ENCODE measurements at regions not wholly inside any gene's neighbourhood (a gene's known extent, or its start where the extent isn't known, plus 50 kb on each side); places are given as distances from the start of the nearest gene placed in this dataset.
A peak's percentile ranks its signal among the peaks of the same experiment; 100 is the strongest.
"Not testable (repeated sequence)": the region's sequence is repeated elsewhere in the genome, so short reads cannot be mapped to it uniquely, and the experiment has no call there.

- not testable (repeated sequence) for DNase-seq (ENCODE audit: low read depth)
Observed at GRCh38 chr13:76659074-76659473, 227.1 kb downstream of the KCTD12 start.

DNA sequence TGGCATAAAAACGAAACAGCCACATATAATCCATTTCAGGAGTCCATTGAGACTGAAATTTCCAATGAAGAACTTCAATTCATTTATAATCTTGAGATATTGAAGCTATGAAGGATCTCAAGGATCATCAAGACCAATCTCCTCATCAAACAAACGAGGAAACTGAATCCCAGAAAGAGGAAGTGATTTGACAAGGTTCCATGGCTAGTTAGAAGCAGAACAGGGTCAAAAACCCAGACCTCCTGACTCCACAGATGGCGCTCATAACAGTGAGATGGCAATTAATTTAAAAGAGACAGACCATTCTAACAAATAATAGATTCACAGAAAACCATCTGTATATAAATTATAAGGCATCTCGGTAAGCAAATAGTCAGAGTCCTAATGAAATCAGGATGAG lies 229.7 kb downstream of the KCTD12 start:
- no peak for DNase-seq (ENCODE audit: low read depth)

DNA sequence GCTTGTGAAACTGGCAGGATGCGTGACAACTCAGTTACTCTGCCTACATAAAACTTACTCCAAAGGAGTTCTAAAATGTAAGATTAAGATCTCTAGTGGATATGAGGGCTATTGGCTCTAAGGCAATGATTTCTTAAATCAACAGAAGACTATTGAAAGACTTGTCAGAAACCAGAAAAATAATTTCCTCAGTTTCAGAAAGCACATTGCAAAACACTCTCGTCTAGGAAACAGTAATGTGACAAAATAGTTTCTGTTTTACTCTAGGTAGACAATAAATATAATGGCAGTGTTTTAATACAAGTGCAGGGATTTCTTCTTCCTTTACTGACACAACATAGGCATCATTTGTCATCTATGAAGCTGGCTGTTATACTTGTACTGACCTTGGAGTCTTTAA lies 230.1 kb downstream of the KCTD12 start:
- no peak for DNase-seq (ENCODE audit: low read depth)

GRCh38 chr13:76654263-76654662 lies 231.9 kb downstream of the KCTD12 start:
- no peak for DNase-seq (ENCODE audit: low read depth)

GRCh38 chr13:76651286-76651685 lies 234.9 kb downstream of the KCTD12 start:
- no peak for DNase-seq (ENCODE audit: low read depth)

- no peak for DNase-seq (ENCODE audit: low read depth)
Observed at GRCh38 chr13:76647550-76647949, 238.7 kb downstream of the KCTD12 start.

GRCh38 chr13:76646946-76647345 lies 239.3 kb downstream of the KCTD12 start:
- DNase-seq (ENCODE audit: low read depth) = no peak

GRCh38 chr13:76645632-76646031 lies 240.6 kb downstream of the KCTD12 start:
- no peak for DNase-seq (ENCODE audit: low read depth)

DNA sequence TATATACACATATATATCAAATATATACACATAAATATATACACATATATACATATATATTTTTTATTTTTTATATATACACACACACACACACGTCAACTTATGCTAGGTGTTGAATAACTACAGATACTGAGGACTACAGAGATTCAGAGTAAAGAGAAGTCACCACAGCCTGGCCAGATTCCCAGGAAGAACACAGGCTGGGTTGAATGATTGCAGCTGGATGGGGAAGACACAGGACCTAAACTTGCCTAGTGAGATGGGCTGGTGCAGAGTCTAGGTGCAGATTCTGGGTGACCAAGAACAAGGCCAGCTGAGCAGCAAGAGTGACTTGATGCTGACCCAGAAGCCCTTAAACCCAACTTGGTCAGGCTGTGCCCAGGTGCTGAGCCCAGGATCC lies 241.3 kb downstream of the KCTD12 start:
- DNase-seq (ENCODE audit: low read depth) = no peak

- no peak for DNase-seq (ENCODE audit: low read depth)
Observed at GRCh38 chr13:76643596-76643995, 242.6 kb downstream of the KCTD12 start.

DNA sequence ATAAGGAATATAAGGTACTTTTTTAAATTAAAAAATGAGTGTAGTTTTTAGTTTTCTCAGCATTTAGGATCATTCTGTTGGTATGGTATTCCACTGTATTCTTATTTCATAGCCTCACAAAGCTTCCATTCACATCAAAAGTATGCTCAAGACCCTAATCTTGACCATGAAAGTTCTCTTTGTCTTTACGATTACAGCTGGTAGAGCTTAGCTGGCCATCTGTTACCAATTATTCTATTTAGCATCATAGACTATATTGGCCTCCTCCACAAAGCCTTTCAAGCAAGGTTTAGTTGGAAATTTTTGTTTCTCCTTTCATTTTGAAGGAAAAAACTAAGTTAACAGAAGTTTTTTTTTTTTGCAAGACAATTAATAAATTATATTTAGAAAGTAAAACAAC lies 245.1 kb downstream of the KCTD12 start:
- no peak for DNase-seq (ENCODE audit: low read depth)

- no peak for DNase-seq (ENCODE audit: low read depth)
Observed at GRCh38 chr13:76638882-76639281, 247.3 kb downstream of the KCTD12 start.

DNA sequence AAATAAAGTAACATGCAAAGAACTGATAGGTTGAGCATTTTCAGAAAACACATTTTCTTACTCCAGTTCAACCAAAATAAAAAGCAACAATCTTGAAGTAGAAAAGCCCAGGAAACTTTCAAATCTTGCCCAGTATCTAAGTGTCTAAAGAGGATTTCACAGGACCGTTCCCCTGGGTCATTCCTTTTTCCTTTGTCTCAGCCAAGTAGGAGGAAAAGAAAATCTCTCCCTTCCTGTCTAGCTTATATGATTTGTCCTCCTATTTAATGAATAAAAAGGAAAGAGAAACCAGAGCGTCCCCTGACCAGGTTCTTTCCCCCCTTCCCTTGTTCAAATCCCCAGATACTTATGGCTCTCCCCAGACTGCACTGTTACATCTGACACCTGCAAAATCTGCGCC lies 248.0 kb downstream of the KCTD12 start:
- DNase-seq (ENCODE audit: low read depth) = no peak

- no peak for DNase-seq (ENCODE audit: low read depth)
Observed at GRCh38 chr13:76637641-76638141, 248.5 kb downstream of the KCTD12 start.

DNA sequence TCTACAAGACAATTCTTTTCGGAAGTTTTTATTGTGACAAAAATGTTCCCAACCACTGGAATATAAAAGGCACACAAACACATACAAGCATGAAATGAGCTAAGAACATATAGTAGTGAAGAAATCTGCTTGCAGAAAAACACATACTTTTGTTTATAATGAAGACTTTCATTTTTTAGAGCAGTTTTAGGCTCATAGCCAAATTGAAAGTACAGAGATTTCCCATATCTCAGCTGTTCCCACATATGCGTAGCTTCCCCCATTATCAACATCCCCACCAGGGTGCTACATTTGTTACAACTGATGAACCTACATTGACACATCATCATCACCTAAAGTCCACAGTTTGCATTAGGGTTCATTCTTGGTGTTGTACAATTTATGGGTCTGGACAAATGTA lies 249.4 kb downstream of the KCTD12 start:
- no peak for DNase-seq (ENCODE audit: low read depth)

- DNase-seq (ENCODE audit: low read depth) = no peak
Observed at GRCh38 chr13:76635232-76636230, 250.7 kb downstream of the KCTD12 start.

GRCh38 chr13:76634431-76635191 lies 251.6 kb downstream of the KCTD12 start:
- no peak for DNase-seq (ENCODE audit: low read depth)

DNA sequence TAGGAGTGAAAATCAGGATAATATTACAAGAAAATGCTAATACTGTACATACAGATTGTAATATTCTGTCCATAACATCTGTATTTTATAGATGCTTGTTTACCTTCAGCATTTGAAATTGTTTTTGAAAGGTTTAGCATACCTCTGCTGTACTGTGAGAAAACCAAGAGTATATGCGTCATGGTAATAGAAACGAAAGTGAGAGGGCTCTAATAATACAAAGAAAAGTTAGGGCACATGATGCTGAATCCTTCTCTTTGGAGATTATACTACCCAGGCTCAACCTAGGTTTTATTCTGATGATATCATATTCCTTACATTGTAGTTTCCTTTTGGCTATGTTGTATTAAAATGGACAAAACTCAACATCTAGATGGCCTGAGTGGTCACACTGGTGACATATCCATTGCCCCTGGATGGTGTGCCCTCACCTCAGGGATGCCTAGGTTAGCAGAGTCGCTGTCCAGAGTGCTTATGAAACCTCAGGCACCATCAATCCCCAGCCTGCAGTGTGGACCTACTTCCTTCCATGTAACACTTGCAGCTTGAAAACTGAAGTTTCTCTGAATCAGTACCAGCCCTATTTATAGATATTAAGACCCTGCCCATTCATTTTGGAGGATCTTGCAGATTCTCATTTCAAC lies 253.7 kb downstream of the KCTD12 start:
- DNase-seq (ENCODE audit: low read depth) = peak; percentile 15

DNA sequence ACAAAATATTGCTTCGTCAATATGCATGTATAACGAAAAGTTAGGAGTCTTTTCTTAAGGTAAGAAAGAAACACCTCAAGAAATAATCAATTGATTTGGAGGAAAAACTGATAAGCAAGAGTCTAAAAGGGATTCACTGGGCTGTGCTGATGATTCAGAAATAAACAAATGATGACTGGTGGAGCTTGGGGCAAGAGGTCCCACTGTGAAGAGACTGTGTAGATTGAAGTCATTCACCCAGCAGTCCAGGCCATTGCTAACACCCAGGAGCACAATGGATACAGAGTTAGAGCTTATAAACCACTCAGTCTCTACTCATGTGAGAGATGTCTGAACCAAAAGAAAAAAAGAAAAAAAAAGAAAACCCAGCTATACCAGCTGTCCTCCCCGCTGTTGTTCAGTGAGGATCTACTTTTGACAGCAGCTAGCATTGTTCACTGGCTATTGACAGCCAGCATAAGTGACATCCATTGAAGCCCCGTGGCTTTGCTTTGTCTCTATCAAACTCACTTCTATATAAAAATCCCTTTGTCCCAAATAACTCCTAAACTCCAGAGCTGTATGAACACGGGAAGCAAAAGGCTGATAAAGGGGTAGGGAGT lies 255.5 kb downstream of the KCTD12 start:
- DNase-seq (ENCODE audit: low read depth) = no peak

GRCh38 chr13:76622315-76623040 lies 263.7 kb downstream of the KCTD12 start:
- no peak for DNase-seq (ENCODE audit: low read depth)

- no peak for DNase-seq (ENCODE audit: low read depth)
Observed at GRCh38 chr13:76621705-76622104, 264.5 kb downstream of the KCTD12 start.

All from amniotic epithelial cell (primary cell).